Anterior cingulate cortex (tissue), 58 donors: ENCODE measurements at regions not wholly inside any gene's neighbourhood (a gene's known extent, or its start where the extent isn't known, plus 50 kb on each side); places are given as distances from the start of the nearest gene placed in this dataset.

Experiments
- DNase-seq, 58 donors: peaks; one replicate each; lab custom pipeline; 2025; lab: John Stamatoyannopoulos, UW

GRCh38 chr2:43041173-43041591 is 185.2 kb downstream of the ZFP36L2 start:
- DNase-seq: no peak

- DNase-seq: no peak
Observed at GRCh38 chr2:43040084-43040854, 186.1 kb downstream of the ZFP36L2 start.

- peak in 33 of 58 donors; percentile 15 to 77 (median 42) for DNase-seq
Observed at GRCh38 chr2:43039376-43040080, 186.9 kb downstream of the ZFP36L2 start.

- DNase-seq: no peak
Observed at GRCh38 chr2:43038696-43039094, 187.7 kb downstream of the ZFP36L2 start.

GRCh38 chr2:43038034-43038695 is 188.2 kb downstream of the ZFP36L2 start:
- DNase-seq: no peak

- DNase-seq: no peak
Observed at GRCh38 chr2:43035922-43036321, 190.5 kb downstream of the ZFP36L2 start.

- DNase-seq: no peak
Observed at GRCh38 chr2:43034921-43035320, 191.5 kb downstream of the ZFP36L2 start.

GRCh38 chr2:43034242-43034619 is 192.2 kb downstream of the ZFP36L2 start:
- no peak for DNase-seq

GRCh38 chr2:43033466-43034241 is 192.8 kb downstream of the ZFP36L2 start:
- DNase-seq: no peak

GRCh38 chr2:43033016-43033270 is 193.5 kb downstream of the ZFP36L2 start:
- no peak for DNase-seq

- DNase-seq: no peak
Observed at GRCh38 chr2:43032213-43033015, 194.0 kb downstream of the ZFP36L2 start.

GRCh38 chr2:43031471-43032212 is 194.8 kb downstream of the ZFP36L2 start:
- DNase-seq: no peak

GRCh38 chr2:43030551-43031307 is 195.7 kb downstream of the ZFP36L2 start:
- DNase-seq: no peak

- DNase-seq: no peak
Observed at GRCh38 chr2:43029186-43029585, 197.2 kb downstream of the ZFP36L2 start.

GRCh38 chr2:43028188-43028587 is 198.2 kb downstream of the ZFP36L2 start:
- no peak for DNase-seq

- DNase-seq: no peak
Observed at GRCh38 chr2:43027097-43027873, 199.1 kb downstream of the ZFP36L2 start.

- DNase-seq: no peak
Observed at GRCh38 chr2:43026426-43027096, 199.8 kb downstream of the ZFP36L2 start.
